Nephron progenitor cell (in vitro differentiated cells): ENCODE measurements at regions not wholly inside any gene's neighbourhood (a gene's known extent, or its start where the extent isn't known, plus 50 kb on each side); places are given as distances from the start of the nearest gene placed in this dataset.

Experiments used
- DNase-seq: peaks from one replicate; pipeline ENCODE4 v3.0.0; 2021
- H3K27ac Mint-ChIP-seq: 2 replicates; pipeline ENCODE4 v1.8.0; 2021; ENCODE audit warnings: mild to moderate bottlenecking, moderate library complexity, mixed read lengths
- H3K27me3 Mint-ChIP-seq: 2 replicates; pipeline ENCODE4 v1.8.0; 2021; ENCODE audit warnings: mild to moderate bottlenecking, low read depth, mixed read lengths; ENCODE audit not compliant: poor library complexity
- H3K36me3 Mint-ChIP-seq: 2 replicates; pipeline ENCODE4 v1.8.0; 2021; ENCODE audit warnings: low read depth, mixed read lengths
- H3K4me1 Mint-ChIP-seq: 2 replicates; pipeline ENCODE4 v1.8.0; 2021; ENCODE audit warnings: mixed read lengths
- H3K4me3 Mint-ChIP-seq: 2 replicates; pipeline ENCODE4 v1.8.0; 2021; ENCODE audit warnings: mild to moderate bottlenecking, moderate library complexity, mixed read lengths
- H3K9me3 Mint-ChIP-seq: 2 replicates; pipeline ENCODE4 v1.8.0; 2021; ENCODE audit warnings: mild to moderate bottlenecking, moderate library complexity, mixed read lengths
- TF ChIP-seq, protein P1 (sequence below): fragments of 200-600 bp; sonication (generic); IDR thresholded peaks from 2 replicates; pipeline ENCODE4 v1.5.0; 2021; ENCODE audit warnings: antibody characterized with exemption

DNA sequence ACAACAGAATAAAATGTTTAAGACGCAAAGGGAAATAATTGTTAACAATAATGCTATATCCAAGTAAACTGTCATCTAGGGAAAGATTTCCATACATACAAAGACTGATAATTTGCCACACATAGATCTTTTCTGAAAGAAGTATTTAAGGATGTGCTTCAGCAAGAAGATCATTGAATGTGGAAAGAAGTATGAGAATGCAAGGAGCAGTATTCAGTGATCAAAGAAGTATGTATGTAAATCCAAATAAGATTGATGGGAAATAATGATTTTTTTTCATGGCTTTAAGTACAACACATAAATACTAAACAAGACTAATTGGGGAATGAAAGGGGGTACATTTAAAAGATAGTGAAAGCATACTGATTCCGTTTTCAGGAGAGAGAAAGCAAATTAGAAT, 410.4 kb upstream of the HS6ST1 start:
- DNase-seq = no peak
- Mint-ChIP-seq H3K4me1 (no peaks in the 10 kb centered on the region), H3K27me3 (peaks cover 7% of the 10 kb centered on the region), H3K9me3 (peaks cover 35% of the 10 kb centered on the region), H3K4me3 (no peak overlapping the region), H3K36me3 (peaks cover 4% of the 10 kb centered on the region), H3K27ac (no peak overlapping the region)
- TF ChIP-seq, protein P1, sequence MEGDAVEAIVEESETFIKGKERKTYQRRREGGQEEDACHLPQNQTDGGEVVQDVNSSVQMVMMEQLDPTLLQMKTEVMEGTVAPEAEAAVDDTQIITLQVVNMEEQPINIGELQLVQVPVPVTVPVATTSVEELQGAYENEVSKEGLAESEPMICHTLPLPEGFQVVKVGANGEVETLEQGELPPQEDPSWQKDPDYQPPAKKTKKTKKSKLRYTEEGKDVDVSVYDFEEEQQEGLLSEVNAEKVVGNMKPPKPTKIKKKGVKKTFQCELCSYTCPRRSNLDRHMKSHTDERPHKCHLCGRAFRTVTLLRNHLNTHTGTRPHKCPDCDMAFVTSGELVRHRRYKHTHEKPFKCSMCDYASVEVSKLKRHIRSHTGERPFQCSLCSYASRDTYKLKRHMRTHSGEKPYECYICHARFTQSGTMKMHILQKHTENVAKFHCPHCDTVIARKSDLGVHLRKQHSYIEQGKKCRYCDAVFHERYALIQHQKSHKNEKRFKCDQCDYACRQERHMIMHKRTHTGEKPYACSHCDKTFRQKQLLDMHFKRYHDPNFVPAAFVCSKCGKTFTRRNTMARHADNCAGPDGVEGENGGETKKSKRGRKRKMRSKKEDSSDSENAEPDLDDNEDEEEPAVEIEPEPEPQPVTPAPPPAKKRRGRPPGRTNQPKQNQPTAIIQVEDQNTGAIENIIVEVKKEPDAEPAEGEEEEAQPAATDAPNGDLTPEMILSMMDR = no peak

DNA sequence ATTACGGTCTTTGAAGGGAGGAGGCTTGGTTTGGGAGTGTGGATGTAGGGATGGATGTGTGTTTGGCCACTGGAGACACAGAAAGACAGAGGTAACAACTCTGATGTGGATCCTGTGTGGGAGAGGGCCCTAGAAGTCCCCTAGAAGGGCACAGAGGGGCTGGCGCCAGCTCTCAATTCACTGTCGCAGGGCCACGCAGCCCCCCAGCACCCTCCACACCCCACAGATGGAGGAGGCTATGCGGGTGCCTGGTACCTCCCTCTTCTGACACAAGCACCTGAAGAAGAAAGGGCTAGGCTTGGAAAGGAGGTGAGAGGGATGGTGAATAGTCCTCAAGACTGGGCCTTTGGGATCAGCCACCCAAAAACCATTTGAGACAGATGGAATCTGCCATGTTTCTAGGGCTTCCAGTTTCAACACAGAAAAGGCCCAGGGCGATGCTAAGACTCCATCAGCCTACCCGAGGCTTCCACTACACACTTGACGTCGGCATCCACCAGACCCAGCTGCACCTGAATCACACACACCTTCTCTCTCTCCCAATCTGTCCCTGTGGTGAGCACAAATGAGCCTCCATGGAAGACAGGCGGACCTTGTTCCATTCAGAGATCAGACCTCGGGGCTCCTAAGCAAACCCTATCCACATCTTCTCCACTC, 413.5 kb upstream of the HS6ST1 start:
- Mint-ChIP-seq H3K4me3 (no peak overlapping the region), H3K27me3 (peaks cover 8% of the 10 kb centered on the region), H3K9me3 (peaks cover 34% of the 10 kb centered on the region), H3K36me3 (peaks cover 4% of the 10 kb centered on the region), H3K4me1 (peaks cover 7% of the 10 kb centered on the region), H3K27ac (no peak overlapping the region)
- TF ChIP-seq, protein P1 = no peak
- DNase-seq = no peak

DNA sequence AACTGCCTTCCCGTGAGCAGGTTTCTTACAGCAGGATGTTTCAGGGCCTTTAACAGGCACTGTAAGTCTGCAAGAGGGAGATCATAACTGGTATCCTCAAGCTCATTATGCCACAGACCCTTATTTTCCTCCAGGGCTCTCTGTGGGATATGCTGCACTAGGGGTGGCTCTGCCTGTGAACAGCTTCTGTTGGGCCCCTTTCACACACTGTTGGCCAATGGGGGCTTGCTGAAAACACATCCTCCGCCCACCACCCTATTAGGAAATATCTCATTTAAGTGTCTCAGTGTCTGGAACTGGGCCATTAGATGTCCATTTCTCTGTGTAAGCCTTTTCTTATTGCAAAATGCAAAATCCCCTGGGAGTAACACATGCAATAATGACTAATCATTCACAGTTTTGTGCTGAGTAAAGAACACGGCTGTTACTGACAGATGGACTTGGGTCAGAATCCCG, 414.3 kb upstream of the HS6ST1 start:
- TF ChIP-seq, protein P1 = no peak
- H3K27ac Mint-ChIP-seq = no peak overlapping the region
- no peak overlapping the region for H3K4me3 Mint-ChIP-seq

DNA sequence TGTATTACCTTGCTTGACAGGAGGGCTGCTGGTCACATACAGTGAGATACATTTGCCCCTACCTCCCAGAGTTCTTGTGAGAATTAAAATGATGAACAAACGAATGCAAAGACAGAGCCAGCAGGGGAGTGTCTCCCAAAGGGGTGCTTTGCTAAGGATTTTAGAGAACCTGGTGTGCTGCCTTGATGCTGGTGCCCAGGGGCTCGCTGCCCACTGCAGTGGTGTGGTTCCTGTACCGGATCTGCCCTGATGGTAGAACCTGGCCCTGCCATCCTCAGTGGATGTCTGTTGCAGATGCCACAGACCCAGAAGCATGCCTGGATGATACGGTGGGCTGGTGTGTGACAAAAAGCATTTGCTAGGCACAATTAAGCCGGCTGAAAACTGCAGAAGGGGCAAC, 414.8 kb upstream of the HS6ST1 start:
- Mint-ChIP-seq H3K27me3 (peaks cover 12% of the 10 kb centered on the region), H3K4me1 (peaks cover 7% of the 10 kb centered on the region), H3K9me3 (peaks cover 22% of the 10 kb centered on the region), H3K27ac (no peak overlapping the region), H3K4me3 (no peak overlapping the region), H3K36me3 (peaks cover 4% of the 10 kb centered on the region)
- TF ChIP-seq, protein P1 = no peak
- no peak for DNase-seq

More for the DNA sequence above, 414.3 kb upstream of the HS6ST1 start:
- peaks cover 4% of the 10 kb centered on the region for H3K36me3 Mint-ChIP-seq
- peaks cover 8% of the 10 kb centered on the region for H3K27me3 Mint-ChIP-seq
- peaks cover 7% of the 10 kb centered on the region for H3K4me1 Mint-ChIP-seq
- H3K9me3 Mint-ChIP-seq = peaks cover 27% of the 10 kb centered on the region
- DNase-seq = no peak

DNA sequence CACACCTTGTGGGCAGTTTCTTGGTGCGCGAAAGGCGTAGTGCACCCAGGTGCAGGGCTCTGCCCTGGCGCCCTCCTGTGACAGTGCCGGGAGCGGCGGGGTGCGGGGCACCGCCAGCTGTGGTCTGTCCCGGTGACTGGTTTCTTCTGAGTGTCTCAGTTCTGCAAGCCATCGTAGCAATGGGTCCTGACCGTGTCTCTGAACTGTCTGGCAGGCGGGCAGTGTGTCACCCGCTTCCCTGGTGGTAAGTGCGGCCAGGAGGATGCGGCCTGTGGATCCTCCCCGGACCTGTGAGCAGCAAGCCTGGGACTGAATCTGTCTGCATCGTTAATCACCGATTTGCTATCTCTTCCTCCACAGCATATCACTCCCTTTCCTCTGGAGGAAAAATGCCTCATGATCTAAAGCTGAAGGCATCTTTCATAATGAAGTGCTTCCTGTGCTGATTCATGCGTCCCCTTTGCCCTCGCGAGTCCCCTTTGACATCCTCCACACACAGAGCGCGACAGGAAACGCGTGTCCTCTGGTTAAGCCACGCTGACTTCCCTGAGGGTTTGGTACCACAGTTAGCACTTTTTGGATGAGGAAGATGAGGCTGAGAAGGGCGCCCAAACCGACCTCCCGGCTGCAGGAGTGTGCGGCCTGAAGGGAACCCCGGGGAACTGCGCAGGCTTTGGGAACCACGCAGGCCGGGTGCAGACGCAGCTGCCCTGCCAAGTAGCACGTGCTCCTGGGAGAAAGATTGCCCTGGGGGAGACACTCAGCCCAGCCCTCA, 416.0 kb upstream of the HS6ST1 start:
- TF ChIP-seq, protein P1 = no peak
- Mint-ChIP-seq H3K36me3 (no peaks in the 10 kb centered on the region), H3K9me3 (peaks cover 13% of the 10 kb centered on the region), H3K4me3 (no peak overlapping the region), H3K4me1 (peaks cover 7% of the 10 kb centered on the region), H3K27me3 (peaks cover 17% of the 10 kb centered on the region), H3K27ac (no peak overlapping the region)
- no peak for DNase-seq
